T-cell (primary cell): ENCODE measurements at regions not wholly inside any gene's neighbourhood (a gene's known extent, or its start where the extent isn't known, plus 50 kb on each side); places are given as distances from the start of the nearest gene placed in this dataset.

Experiments used
- ATAC-seq, 4 experiments: fragments of 200-7000 bp in 3 of 4; fragments of 150-1000 bp in 1 of 4; cut with Tn5 transposase; replicated peaks in 1 of 4; 1 replicate in 3 of 4; 2 replicates in 1 of 4; pipeline ENCODE4 v1.10.0; 2021; ENCODE audit warnings: moderate library complexity in 3 of 4, mild to moderate bottlenecking in 2 of 4, moderate number of reproducible peaks in 1 of 4
- CTCF ChIA-PET, 2 donors: fragments of 300-600 bp; sonication (Branson Sonifier 250); formaldehyde crosslinking; loops; one replicate each; lab custom pipeline; 2022; ENCODE audit warnings: antibody characterized with exemption in 2 of 2; lab: Charles Lee
- POLR2A ChIA-PET, 2 donors: fragments of 300-600 bp; sonication (Branson Sonifier 250); formaldehyde crosslinking; loops; one replicate each; lab custom pipeline; 2022; ENCODE audit warnings: antibody characterized with exemption in 2 of 2; lab: Charles Lee
- DNase-seq, 35 experiments: peaks; one replicate each; pipeline versions ENCODE4 v3.0.0 to v3.0.0-alpha.2; 2013 to 2023
- H3K27ac ChIP-seq: one replicate; pipeline ENCODE4 v1.5.1; 2013; ENCODE audit warnings: low read length
- H3K27me3 ChIP-seq, 2 experiments: replicated peaks in 1 of 2; 1 replicate in 1 of 2; 2 replicates in 1 of 2; pipeline versions ENCODE4 v1.6.1 to v1.7.0; 2013; ENCODE audit warnings: low read length in 1 of 2, mixed read lengths in 1 of 2; ENCODE audit not compliant: control insufficient read depth in 2 of 2, insufficient read depth in 2 of 2; ENCODE audit errors: extremely low read depth in 1 of 2
- H3K36me3 ChIP-seq, 2 donors: 1 replicate in 1 of 2; 2 replicates in 1 of 2; pipeline versions ENCODE4 v1.6.1 to v1.7.0; 2013; ENCODE audit warnings: low read length in 1 of 2; ENCODE audit not compliant: control insufficient read depth in 2 of 2, insufficient read depth in 1 of 2; ENCODE audit errors: extremely low read depth in 1 of 2
- H3K4me1 ChIP-seq, 2 experiments: 1 replicate in 1 of 2; 2 replicates in 1 of 2; pipeline versions ENCODE4 v1.6.1 to v1.7.0; 2013; ENCODE audit warnings: low read length in 2 of 2, mixed read lengths in 1 of 2; ENCODE audit not compliant: insufficient read depth in 2 of 2, control insufficient read depth in 1 of 2; ENCODE audit errors: extremely low read depth in 1 of 2
- H3K4me3 ChIP-seq, 2 donors: 1 replicate in 1 of 2; 2 replicates in 1 of 2; pipeline versions ENCODE4 v1.5.1 to v1.7.0; 2013; ENCODE audit warnings: mild to moderate bottlenecking in 2 of 2, low read length in 1 of 2, moderate library complexity in 1 of 2; ENCODE audit not compliant: control insufficient read depth in 1 of 2; ENCODE audit errors: extremely low read depth in 1 of 2
- H3K9me3 ChIP-seq: 2 replicates; pipeline ENCODE4 v1.7.0; 2013
- H3K27ac Mint-ChIP-seq, 2 donors: one replicate each; pipeline ENCODE4 v1.8.0; 2020 to 2021; ENCODE audit warnings: mild to moderate bottlenecking in 2 of 2, mixed read lengths in 2 of 2
- H3K27me3 Mint-ChIP-seq, 2 donors: one replicate each; pipeline ENCODE4 v1.8.0; 2021 to 2022; ENCODE audit warnings: mixed read lengths in 2 of 2
- H3K36me3 Mint-ChIP-seq: one replicate; pipeline ENCODE4 v1.8.0; 2021; ENCODE audit warnings: mixed read lengths
- H3K4me1 Mint-ChIP-seq, 3 donors: one replicate each; pipeline ENCODE4 v1.8.0; 2020 to 2022; ENCODE audit warnings: mixed read lengths in 3 of 3, mild to moderate bottlenecking in 1 of 3
- H3K4me3 Mint-ChIP-seq, 3 donors: one replicate each; pipeline ENCODE4 v1.8.0; 2020 to 2022; ENCODE audit warnings: mild to moderate bottlenecking in 3 of 3, mixed read lengths in 3 of 3, moderate library complexity in 3 of 3
- H3K9me3 Mint-ChIP-seq, 3 donors: one replicate each; pipeline ENCODE4 v1.8.0; 2020 to 2022; ENCODE audit warnings: mixed read lengths in 3 of 3
- WGBS: methylation state at CpG from one replicate; pipeline ENCODE4 v1.1.5; 2013; ENCODE audit warnings: missing lambda C conversion rate; ENCODE audit not compliant: insufficient coverage; 5-methylcytosine and 5-hydroxymethylcytosine counted together

DNA sequence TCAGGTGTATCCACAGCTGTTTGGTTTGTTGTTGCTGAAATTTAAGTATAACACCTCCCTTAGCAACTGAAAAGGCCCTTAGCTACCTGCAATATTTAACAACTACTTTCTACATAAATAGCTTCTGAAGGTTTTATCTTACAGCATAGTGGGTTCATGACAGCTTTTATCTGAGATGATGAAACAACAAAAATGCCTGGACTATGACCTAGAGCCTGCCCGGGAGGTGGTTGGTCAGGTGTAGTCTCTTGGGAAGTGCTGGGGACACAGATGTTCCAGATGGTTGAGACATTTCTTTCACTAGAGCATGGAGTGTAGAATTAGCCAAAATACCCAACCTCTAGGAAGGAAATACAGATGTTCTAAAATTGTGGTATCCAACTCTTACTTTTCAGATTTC, 705.4 kb downstream of the MAFB start:
- ATAC-seq: no peak
- H3K36me3 ChIP-seq: no peaks in the 10 kb centered on the region

GRCh38 chr20:39983183-39983582, 705.9 kb downstream of the MAFB start:
- H3K27ac Mint-ChIP-seq: no peak overlapping the region
- ChIA-PET CTCF (no interaction called here), POLR2A (no interaction called here)
- Histone ChIP-seq H3K27me3 (no peaks in the 10 kb centered on the region), H3K4me1 (no peaks in the 10 kb centered on the region), H3K36me3 (no peaks in the 10 kb centered on the region), H3K9me3 (no peaks in the 10 kb centered on the region), H3K27ac (no peak overlapping the region), H3K4me3 (no peak overlapping the region)
- no peak overlapping the region for H3K4me3 Mint-ChIP-seq
- H3K4me1 Mint-ChIP-seq: no peaks in the 10 kb centered on the region
- no peaks in the 10 kb centered on the region for H3K9me3 Mint-ChIP-seq
- DNase-seq (no peak), ATAC-seq (no peak)
- no CpG with 5 or more reads among the region's 2 CpGs for WGBS
- H3K27me3 Mint-ChIP-seq: no peaks in the 10 kb centered on the region
- H3K36me3 Mint-ChIP-seq: no peaks in the 10 kb centered on the region

More for the DNA sequence above, 705.4 kb downstream of the MAFB start:
- Mint-ChIP-seq H3K27ac (no peak overlapping the region), H3K4me3 (no peak overlapping the region), H3K9me3 (no peaks in the 10 kb centered on the region), H3K27me3 (no peaks in the 10 kb centered on the region), H3K36me3 (no peaks in the 10 kb centered on the region), H3K4me1 (no peaks in the 10 kb centered on the region)
- Histone ChIP-seq H3K9me3 (no peaks in the 10 kb centered on the region), H3K4me3 (no peak overlapping the region), H3K27ac (no peak overlapping the region), H3K27me3 (no peaks in the 10 kb centered on the region), H3K4me1 (no peaks in the 10 kb centered on the region)
- CTCF ChIA-PET: no interaction called here
- POLR2A ChIA-PET: no interaction called here
- no peak for DNase-seq
- no CpG with 5 or more reads among the region's 1 CpG for WGBS

GRCh38 chr20:39974966-39975501, 714.0 kb downstream of the MAFB start:
- peaks cover 0 to 6% of the 10 kb centered on the region in 2 experiments for H3K27me3 ChIP-seq
- ATAC-seq: no peak
- no peak overlapping the region for H3K27ac ChIP-seq
- DNase-seq: no peak
- Mint-ChIP-seq H3K27me3 (peaks cover 0 to 3% of the 10 kb centered on the region in 2 donors), H3K4me1 (no peaks in the 10 kb centered on the region), H3K36me3 (no peaks in the 10 kb centered on the region), H3K27ac (no peak overlapping the region), H3K9me3 (peaks cover 7 to 24% (median 14%) of the 10 kb centered on the region in 3 donors), H3K4me3 (no peak overlapping the region)
- CTCF ChIA-PET: no interaction called here
- no peaks in the 10 kb centered on the region for H3K9me3 ChIP-seq
- WGBS: 86% methylated on average over 3 of the region's 6 CpGs
- POLR2A ChIA-PET: no interaction called here
- no peaks in the 10 kb centered on the region for H3K4me1 ChIP-seq
- H3K36me3 ChIP-seq: no peaks in the 10 kb centered on the region
- no peak overlapping the region for H3K4me3 ChIP-seq

GRCh38 chr20:39968495-39968894, 720.5 kb downstream of the MAFB start:
- Mint-ChIP-seq H3K4me3 (no peak overlapping the region), H3K9me3 (peaks cover 8 to 24% (median 16%) of the 10 kb centered on the region in 3 donors), H3K27ac (no peak overlapping the region), H3K36me3 (no peaks in the 10 kb centered on the region), H3K4me1 (no peaks in the 10 kb centered on the region), H3K27me3 (no peaks in the 10 kb centered on the region)
- DNase-seq (no peak), ATAC-seq (no peak)
- Histone ChIP-seq H3K27ac (no peak overlapping the region), H3K9me3 (no peaks in the 10 kb centered on the region), H3K4me3 (no peak overlapping the region), H3K36me3 (no peaks in the 10 kb centered on the region), H3K4me1 (no peaks in the 10 kb centered on the region), H3K27me3 (no peaks in the 10 kb centered on the region)
- CTCF ChIA-PET: no interaction called here
- WGBS: no CpG with 5 or more reads among the region's 2 CpGs
- POLR2A ChIA-PET: no interaction called here

DNA sequence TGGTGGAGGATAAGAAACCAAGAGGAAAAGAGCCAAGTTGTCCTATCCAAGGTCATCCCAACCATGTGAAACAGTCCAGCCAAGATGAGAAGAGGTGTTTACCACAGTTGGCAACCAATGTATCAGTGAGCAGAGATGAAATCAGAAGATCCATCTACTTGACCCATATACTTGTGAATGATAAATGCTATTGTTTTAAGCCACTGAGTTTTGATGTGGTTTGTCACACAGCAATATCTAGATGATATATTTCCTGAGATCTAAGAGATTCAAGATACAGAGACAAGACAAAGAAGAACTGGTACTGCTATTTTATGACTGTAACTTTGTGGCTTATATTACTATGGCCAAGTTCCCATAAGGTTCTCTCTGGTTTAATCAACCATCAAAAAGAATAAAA, 721.2 kb downstream of the MAFB start:
- Histone ChIP-seq H3K4me3 (no peak overlapping the region), H3K36me3 (no peaks in the 10 kb centered on the region), H3K4me1 (no peaks in the 10 kb centered on the region), H3K27ac (no peak overlapping the region), H3K27me3 (no peaks in the 10 kb centered on the region), H3K9me3 (no peaks in the 10 kb centered on the region)
- no peak for ATAC-seq
- Mint-ChIP-seq H3K27me3 (no peaks in the 10 kb centered on the region), H3K4me3 (no peak overlapping the region), H3K9me3 (peaks cover 8 to 22% (median 16%) of the 10 kb centered on the region in 3 donors), H3K36me3 (no peaks in the 10 kb centered on the region), H3K27ac (no peak overlapping the region), H3K4me1 (no peaks in the 10 kb centered on the region)
- POLR2A ChIA-PET: no interaction called here
- no peak for DNase-seq
- CTCF ChIA-PET: no interaction called here

- H3K36me3 Mint-ChIP-seq: no peaks in the 10 kb centered on the region
- no peaks in the 10 kb centered on the region for H3K36me3 ChIP-seq
- no peak overlapping the region for H3K4me3 ChIP-seq
- no peak overlapping the region for H3K4me3 Mint-ChIP-seq
- H3K4me1 Mint-ChIP-seq: no peaks in the 10 kb centered on the region
- H3K9me3 Mint-ChIP-seq: peaks cover 0 to 5% (median 2%) of the 10 kb centered on the region in 3 donors
- H3K27ac Mint-ChIP-seq: no peak overlapping the region
- DNase-seq (no peak), ATAC-seq (no peak)
- H3K27me3 Mint-ChIP-seq: peaks cover 0 to 3% of the 10 kb centered on the region in 2 donors
- ChIA-PET CTCF (no interaction called here), POLR2A (no interaction called here)
- H3K27ac ChIP-seq: no peak overlapping the region
- H3K27me3 ChIP-seq: no peaks in the 10 kb centered on the region
- 78% methylated on average over 3 of the region's 6 CpGs for WGBS
- H3K9me3 ChIP-seq: no peaks in the 10 kb centered on the region
- no peaks in the 10 kb centered on the region for H3K4me1 ChIP-seq
Measured at GRCh38 chr20:39961637-39962244, 727.3 kb downstream of the MAFB start.
